ENCODE measurements at regions not wholly inside any gene's neighbourhood (a gene's known extent, or its start where the extent isn't known, plus 50 kb on each side); places are given as distances from the start of the nearest gene placed in this dataset.
"Not testable (repeated sequence)": the region's sequence is repeated elsewhere in the genome, so short reads cannot be mapped to it uniquely, and the experiment has no call there.

DNA sequence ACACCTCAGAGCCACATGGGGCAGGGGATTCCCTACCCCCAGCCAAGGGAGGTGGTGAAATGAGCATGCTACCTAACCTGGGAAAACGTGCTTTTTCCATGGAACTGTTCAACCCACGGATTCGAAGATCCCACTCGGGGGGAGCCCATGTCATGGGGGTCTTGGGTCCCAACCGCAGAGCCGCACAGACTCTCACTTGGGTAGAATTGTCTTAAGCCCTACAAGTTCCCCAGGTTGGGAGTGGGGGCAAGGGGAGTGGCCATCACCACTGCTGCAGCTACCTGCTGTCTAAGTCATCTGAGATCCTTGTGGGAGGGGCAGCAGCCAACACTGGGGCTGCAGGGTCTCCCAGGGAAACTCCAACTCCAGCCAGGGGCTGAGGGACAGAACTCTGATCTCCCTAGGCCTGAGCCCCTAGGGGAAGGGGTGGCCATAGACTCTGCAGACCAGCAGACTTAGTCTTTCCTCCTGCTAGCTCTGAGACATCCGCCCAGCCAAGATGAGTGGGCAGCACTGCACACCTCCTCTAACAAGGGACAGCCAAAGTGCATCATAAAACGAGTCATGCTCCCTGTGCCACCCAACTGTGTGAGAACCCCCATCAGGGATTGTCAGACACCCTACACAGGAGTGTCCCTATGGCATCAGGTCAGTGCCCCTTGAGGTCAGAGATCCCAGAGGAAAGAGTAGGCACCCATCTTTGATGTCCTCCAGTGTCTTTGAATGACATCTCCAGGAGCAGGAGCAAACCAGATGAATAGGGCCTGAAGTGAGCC is 610.4 kb upstream of the SLITRK6 start:
- no peak for DNase-seq (ENCODE audit: low read depth in 4 of 4, low spot score in 3 of 4)

DNA sequence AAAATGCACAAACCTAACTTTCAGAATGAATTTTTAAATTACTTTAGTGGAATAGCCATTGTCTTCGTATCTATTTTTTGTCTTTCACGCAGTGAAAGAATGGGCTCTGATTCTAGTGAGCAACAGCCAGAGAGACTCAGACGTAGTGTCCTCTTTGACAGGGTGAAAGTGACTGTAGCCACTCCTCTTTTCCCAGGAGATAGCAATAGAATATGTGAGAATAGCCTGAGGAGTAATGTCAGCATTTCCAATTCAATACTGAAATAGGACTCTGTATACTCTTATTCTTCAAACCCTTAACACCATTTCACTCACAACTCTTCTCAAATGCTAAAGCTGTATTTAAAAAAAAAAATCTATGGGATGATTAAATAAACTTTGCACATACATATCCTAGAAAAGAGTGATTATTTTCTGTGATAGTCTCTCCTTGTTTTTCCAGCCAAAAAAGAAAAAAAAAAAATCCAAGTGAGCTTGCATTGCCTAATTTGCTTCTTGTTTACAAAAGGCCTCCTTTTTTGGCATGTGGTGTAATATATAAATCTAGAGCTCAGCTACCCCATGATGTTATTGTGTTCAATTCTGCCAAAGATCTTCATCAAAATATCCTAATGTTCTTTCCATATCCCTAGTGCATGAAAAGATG is 626.1 kb upstream of the SLITRK6 start:
- DNase-seq (ENCODE audit: low read depth in 4 of 4, low spot score in 3 of 4), result no peak

DNA sequence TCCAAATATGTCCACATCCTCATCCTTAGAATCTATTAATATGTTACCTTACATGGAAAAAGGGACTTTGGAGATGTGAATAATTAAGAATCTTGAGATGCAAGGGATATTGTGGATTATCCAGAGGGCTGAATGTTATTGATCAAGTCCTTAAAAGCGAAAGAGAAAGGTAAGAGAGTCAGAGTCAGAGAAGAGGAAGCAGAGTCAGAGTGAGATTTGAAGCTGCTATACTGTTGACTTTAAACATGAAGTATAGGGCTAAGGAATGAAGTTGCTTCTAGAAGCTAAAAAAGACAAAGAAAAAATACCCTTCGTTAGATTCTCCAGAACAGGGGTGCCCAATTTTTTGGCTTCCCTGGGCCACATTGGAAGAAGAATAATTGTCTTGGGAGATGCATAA is 627.2 kb upstream of the SLITRK6 start:
- no peak for DNase-seq (ENCODE audit: low read depth in 4 of 4, low spot score in 3 of 4)

DNA sequence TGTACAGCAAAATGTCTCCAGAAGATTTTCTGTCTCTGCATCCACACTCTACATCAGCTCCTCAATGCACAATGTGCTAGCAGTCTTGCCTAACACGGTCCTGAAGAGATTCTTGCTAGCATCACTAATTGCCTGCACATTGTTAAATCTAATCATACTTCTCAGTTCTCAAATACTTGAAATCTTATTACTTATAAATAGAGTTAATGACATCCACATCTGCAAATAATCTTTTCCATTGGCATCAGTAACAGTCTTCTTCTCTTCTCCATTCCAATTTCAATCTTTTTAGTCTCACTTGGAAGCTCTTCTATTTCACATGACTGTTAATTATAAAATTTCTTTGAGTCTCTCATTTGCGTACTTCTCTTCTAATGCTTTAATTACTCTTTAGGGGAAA is 630.5 kb upstream of the SLITRK6 start:
- DNase-seq (ENCODE audit: low read depth in 4 of 4, low spot score in 3 of 4), result no peak

DNA sequence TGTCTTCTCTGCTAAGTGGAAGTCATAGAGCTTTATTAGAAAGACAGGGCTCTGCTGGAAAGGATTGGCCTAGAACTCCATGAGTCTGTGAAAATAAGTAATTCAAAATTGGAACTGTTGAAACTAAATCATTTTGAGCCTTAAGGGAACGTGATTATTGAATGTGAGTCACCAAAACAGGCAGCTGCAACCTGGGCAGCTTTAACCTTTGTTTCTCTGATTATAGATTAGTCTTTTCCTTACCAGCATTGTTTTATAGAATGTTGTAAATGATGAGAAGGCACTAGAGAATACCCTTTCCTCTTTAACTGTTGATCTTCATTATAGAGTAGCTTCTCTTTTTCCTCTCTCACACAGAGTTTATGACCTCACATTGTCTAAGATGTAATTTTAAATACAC is 638.8 kb upstream of the SLITRK6 start:
- no peak for DNase-seq (ENCODE audit: low read depth in 4 of 4, low spot score in 3 of 4)

DNA sequence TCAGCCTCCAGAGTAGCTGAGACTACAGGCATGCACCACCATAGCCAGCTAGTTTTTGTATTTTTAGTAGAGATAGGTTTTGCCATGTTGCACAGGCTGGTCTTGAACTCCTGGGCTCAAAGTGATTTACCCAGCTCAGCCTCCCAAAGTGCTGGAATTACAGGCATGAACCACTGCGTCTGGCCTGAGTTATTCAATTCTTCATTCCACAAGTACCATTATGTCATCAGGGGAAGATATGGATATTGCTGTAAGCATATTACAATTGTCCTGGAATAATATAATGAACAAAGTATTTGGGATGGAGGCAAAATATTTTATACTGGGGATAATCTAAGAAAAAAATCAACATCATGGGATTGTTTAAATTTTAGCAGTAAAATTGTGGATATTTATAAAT is 646.0 kb upstream of the SLITRK6 start:
- DNase-seq (ENCODE audit: low read depth in 4 of 4, low spot score in 3 of 4), result no peak

DNA sequence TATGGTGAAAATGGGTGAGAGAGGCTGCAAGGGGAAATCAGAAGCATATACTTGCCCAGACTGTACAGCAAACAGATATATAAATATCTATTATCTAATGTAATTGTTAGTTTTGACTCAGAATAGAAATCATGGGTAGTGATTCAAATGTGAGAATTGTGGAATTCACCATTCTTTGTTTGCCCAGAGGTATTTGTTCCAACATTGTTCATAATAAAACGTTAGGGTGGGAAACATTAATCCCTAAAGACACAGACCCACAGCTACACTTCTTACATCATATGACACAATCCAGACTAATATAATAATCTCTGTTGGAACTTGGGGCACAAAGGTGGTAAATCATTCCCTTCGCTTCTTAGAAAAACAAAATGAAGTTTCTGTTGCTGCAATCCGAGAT is 646.5 kb upstream of the SLITRK6 start:
- DNase-seq (ENCODE audit: low read depth in 4 of 4, low spot score in 3 of 4), result no peak

DNA sequence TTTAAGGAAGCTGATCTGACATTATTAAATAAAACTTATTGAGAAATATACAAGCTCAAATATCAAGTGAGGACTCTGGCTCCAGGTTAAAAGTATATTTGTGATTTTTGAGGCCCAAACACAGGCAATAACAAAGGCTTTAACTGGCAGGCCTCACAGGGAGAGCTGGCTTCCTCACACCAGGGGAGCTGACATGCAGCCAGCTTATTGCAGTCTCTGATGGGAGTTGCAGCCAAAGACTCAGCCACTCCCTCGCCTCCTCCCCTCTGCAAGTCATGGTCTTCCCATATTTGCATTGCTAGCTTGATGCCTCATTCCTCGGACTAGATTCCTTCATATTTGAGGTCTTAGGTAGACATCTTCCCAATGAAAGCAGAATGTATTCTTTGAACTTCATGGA is 647.1 kb upstream of the SLITRK6 start:
- DNase-seq (ENCODE audit: low read depth in 4 of 4, low spot score in 3 of 4), result no peak

DNA sequence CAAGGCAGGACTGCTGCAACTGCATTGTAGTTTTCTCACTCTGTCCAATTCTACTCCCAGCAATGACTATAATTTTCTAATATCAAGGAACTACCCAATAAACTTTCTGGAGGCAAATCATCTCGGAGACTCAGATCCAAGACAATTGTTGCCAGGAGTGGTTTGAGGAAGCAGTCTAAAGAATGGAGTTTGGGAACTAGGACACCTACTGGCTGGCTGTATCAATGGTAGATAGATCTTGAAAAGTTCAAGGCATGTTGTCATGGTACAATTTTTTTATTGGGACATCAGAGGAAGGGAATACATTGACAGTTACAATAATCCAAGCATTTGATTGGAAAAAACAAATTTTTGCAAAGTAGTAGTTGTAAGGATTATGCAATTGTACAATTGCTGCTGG is 648.3 kb upstream of the SLITRK6 start:
- DNase-seq (ENCODE audit: low read depth in 4 of 4, low spot score in 3 of 4), result no peak

DNA sequence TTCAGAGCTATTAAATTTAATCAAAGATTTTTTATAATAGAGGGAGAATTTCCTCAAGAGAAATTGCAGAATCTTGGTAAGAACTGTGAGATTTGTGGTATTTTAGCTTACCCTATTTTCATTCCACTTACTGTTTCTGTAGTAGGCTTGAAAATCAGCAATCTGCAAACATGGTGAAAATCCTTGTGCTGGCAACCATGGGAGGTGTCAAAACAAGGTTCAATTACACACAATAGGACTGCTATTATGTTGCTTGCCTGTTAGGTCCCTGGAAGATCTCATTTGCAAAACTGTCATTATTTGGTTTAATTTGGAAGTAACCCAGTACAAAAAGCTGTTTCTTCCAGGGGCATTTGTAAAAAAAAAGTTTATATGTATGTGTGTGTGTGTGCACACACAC is 662.8 kb upstream of the SLITRK6 start:
- DNase-seq (ENCODE audit: low read depth in 4 of 4, low spot score in 3 of 4), result no peak

DNA sequence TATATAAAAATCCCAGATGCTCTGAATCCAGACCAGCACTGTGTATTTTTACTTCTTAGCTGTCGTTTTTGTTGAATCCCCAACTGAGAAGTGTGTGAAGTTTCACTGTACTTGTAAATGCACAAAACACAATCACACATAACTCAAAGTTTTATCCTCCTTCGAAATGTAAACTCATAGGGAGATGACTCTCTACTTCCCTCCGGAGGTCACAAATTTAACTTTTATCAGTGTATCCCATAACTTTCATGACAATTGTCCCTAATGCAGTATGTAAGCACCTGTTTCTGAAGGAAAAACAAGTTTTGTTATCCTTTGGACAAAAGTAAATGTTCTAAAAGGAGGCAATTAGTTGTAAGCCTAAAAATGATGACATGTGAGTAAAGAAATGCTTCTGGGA is 665.0 kb upstream of the SLITRK6 start:
- no peak for DNase-seq (ENCODE audit: low read depth in 4 of 4, low spot score in 3 of 4)

DNA sequence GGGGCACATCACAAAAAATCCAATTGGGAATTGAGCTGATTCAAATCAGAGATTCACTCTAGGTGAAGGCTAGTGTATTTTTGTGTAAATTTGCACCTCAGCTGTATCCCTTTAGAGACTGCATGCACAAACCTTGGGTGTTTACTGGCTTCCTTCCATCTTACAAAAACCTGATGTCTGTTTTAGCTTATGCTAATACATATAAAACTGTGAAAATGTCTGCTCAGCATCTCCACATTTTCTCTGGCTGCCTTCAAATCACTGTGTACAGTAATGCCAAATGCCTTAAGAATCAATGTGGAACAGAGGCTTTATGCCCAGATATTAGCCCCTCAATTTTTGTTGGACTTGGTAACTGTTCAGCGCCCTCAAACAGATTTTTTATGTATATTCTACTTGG is 675.8 kb upstream of the SLITRK6 start:
- DNase-seq (ENCODE audit: low read depth in 4 of 4, low spot score in 3 of 4), result no peak

DNA sequence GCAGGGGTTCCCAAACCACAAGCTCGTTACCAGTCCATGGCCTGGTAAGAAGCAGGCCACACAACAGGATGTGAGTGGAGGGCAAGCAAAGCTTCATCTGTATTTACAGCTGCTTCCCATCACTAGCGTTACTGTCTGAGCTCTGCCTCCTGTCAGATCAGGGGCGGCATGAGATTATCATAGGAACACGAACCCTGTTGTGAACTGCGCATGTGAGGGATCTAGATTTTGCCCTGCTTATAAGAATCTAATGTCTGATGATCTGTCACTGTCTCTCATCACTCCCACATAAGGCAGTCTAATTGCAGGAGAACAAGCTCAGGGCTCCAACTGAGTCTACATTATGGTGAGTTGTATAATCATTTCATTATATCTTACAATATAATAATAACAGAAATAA is 677.4 kb upstream of the SLITRK6 start:
- DNase-seq (ENCODE audit: low read depth in 4 of 4, low spot score in 3 of 4), result no peak

DNA sequence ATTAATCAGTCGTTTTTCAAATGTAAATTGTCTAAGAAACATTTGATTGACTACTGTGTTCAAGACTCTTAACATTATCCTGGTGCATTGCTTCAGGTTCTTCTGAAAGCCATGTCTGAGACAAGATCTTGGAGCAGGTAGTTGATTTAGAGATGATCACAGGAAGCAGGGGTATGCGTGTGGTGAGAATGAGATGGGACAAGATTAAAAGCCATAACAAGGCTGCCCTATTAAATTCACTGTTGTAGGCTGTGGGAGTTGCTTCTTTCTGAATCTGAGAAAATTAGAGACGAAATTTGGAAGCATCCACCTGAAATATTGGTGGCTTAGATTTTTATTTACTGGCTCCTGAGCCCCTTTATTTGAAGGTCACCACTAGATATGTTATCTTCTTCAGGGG is 687.4 kb upstream of the SLITRK6 start:
- DNase-seq (ENCODE audit: low read depth in 4 of 4, low spot score in 3 of 4), result no peak

DNA sequence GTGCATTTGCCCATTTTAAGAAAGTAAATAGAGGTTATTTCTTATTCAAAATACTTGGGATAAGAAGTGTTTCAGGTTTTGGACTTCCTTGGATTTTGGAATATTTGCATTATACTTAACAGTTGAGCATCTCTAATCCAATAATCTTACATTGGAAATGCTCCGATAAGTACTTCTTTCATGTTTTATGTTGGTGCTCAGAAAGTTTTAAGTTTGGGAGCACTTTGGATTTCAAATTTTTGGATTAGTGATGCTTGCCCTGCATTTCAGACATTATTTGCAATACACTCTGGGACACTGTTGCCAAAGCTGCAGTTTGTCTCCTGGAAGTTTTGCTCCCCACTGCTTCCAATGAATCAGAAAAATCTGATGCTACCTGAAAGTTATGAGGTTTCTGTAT is 691.9 kb upstream of the SLITRK6 start:
- DNase-seq (ENCODE audit: low read depth in 4 of 4, low spot score in 3 of 4), result no peak

DNA sequence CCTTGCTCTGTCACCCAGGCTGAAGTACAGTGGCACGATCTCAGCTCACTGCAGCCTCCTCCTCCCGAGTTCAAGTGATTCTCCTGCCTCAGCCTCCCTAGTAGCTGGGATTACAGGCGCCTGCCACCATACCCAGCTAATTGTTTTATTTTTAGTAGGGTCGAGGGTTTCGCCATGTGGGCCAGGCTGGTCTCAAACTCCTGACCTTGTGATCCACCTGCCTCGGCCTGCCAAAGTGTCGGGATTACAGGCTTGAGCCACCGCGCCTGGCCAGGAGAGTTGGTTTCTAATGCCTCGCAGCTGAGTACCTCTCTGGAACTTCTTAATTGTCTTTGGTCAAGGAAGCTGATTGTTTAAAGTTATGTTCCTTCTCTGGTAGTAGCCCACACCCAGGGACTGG is 702.7 kb upstream of the SLITRK6 start:
- not testable (repeated sequence) for DNase-seq (ENCODE audit: low read depth in 4 of 4, low spot score in 3 of 4)

DNA sequence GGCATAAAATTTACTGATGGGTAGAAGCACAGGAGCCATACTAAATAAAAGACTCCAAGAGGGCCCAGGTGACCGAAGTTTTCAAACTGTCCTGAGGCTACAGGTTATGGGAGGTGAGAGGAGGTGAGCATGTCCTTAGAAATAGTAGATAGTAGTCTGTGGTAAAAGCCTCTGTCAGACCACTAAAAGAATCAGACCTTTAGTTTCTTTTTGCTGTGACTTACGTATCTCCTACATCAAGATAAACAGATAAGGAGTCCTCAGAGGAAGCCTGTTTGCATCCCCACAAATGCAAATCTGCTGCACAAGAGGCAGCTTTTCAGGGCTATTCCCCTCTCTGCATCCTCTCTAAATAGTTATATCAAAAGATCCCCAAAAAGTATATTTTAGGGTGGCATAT is 711.6 kb upstream of the SLITRK6 start:
- no peak for DNase-seq (ENCODE audit: low read depth in 4 of 4, low spot score in 3 of 4)

DNA sequence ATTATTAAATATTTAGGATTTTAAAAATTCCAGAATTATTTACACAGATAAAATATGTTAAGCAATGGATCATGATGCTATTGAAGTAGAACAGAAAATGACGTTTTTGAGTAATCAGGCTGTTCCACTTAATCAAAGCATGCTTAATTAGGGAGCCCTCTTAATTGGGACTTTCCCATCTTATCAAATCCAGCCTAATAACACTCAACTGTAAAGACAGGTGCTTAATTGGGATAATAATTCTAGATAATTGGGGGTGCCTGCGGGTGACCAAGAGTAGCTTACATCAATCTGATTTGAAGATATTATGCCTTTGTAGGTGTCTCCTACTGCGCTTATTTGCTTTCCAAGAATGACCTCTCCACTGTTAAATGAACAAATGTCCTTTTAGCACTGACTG is 742.2 kb upstream of the SLITRK6 start:
- no peak for DNase-seq (ENCODE audit: low read depth in 4 of 4, low spot score in 3 of 4)

DNA sequence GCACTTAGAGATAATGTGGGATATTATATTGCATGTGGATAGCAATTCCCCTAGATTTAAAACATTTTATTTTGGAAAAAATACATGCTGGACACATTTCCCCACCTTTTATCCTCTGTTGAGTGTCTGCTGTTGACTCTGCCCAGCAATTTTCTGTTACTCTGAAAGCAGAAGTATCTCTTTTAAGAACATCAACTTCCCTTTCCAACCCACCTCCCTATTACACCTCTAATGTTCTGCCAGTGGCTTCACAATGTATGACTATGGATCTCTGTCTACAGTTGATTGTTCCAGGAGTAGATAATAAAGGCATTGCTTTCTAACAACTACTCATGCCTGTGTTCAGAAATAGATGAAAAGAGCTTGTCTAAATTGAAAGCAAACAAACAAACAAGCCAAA is 754.8 kb upstream of the SLITRK6 start:
- no peak for DNase-seq (ENCODE audit: low read depth in 4 of 4, low spot score in 3 of 4)

DNA sequence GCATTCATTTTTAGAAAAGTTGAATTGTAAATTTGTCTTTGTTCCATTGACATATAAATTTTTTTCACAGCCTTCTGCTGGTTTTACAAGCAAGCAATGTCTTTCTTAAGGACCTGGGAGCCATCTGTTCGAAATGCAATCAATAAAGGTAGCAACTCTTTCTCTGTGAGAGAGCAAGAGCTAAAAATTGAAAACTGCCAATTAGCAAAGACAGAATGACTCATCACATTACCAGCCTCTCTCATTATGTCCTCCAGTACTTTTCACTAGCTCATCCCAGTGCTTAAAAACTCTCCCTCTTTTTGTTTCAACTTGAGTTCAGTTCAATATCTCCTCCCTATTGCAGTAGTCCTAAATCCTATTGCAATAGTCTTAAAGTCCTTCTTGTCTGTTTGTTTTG is 760.7 kb upstream of the SLITRK6 start:
- no peak for DNase-seq (ENCODE audit: low read depth in 4 of 4, low spot score in 3 of 4)

DNA sequence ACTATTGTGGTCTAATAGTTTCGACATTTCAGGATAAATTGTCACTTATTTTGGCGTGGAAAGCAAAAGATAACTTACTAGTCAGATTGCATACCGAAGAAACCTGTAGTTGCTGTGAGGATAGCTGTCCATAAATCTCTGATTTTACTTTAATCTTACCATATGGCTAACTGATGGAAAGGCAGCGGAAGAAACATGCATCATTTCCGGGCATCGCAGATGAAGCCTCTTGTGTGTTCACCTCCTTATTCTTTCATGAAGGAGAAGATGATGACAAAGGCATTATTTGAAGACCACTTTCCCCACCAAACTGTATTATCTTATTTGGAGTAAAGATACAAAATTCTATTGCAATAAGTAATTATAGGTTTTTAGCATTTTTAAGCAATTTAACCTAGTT is 763.6 kb upstream of the SLITRK6 start:
- no peak for DNase-seq (ENCODE audit: low read depth in 4 of 4, low spot score in 3 of 4)

DNA sequence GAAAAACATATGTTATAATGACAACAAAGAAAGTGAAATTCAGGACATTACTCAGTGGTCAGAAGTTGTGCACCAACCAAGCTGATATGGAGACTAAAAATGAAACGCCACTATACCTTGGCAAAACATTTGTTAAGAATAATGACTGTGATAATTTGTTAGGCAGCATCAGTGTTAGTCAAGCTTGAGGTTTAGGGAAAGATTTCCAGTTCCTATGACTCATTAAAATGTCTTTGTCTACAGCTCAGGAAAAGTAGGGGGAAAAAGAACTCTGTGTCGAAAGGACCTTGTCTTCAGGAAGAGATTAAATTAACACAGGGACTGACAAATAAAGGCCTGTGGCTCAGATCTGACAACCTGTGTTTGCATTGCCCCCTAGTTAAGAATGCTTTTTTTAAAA is 764.1 kb upstream of the SLITRK6 start:
- DNase-seq (ENCODE audit: low read depth in 4 of 4, low spot score in 3 of 4), result no peak

DNA sequence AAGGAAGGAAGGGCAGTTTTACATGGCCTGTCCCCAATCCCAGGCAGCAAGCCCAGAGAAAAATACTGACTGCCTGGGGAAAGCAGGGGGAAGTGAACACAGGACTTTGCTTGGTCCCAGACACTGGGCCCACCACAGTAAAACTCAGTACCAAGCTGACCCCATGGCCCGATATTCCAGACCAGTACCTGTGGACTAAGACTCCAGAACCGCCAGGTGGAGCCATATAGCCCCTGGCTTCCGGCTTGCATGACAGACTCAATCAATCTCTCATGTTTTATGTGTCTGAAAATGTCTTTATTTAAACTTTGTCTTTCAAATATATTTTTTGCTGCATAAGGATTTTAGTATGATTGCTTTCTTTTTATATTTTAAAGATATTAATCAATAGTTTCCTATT is 767.9 kb upstream of the SLITRK6 start:
- no peak for DNase-seq (ENCODE audit: low read depth in 4 of 4, low spot score in 3 of 4)

Measured in right renal pelvis (tissue), 4 donors.